ENCODE measurements at regions not wholly inside any gene's neighbourhood (a gene's known extent, or its start where the extent isn't known, plus 50 kb on each side); places are given as distances from the start of the nearest gene placed in this dataset.

DNA sequence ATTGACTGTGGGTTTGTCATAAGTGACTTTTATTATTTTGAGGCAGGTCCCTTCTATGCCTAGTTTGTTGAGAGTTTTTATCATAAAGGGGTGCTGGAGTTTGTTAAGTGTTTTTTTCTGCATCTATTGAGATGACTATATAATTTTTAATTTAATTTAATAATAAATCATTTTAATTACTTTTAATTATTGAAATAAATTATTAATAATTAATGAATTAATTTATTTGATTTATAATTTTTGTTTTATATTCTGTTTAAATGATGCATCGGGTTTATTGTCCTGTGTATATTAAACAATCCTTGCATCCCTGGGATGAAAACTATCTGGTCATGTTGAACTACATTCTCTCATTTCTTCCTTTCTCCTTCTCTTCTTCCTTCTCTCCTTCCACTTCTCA lies 1352.2 kb upstream of the PRR20A start:
- ChIA-PET POLR2A (no interaction called here), CTCF (no interaction called here)
- DNase-seq (ENCODE audit: extremely low spot score) = no peak
- no peak for TF ChIP-seq CTCF (IDR thresholded peaks at IDR 0.05; ENCODE audit: control extremely low read depth, extremely low read depth, low read depth, missing control alignments)

DNA sequence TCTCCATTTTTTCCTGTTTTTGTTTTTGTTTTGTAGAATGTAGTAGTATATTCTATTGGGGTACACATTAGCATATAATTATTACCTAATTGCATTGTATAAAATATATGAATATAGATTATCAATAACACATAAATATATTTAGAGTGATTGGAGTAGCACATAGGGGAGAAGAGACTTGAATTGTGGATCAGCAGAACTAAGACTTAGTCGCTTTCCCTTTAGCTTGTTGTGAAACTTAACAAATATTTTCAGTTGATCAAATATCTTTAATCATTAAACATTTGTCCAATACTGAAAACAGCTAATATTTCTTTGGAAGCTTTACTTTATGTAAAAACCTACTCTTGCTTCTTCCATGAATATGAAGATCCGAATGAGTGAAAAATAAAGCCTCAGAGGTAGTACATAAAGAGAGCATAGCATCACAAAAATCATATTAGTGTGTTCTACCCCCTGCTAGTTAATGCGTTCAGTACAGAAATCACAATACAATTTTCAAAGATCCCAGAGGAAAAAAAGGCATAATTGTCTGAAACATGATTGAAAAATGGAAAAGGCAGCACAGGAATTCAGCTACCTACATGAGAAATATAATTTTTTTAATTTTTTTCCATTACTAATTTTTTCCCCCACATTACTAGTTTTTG lies 1348.0 kb upstream of the PRR20A start:
- POLR2A ChIA-PET = no interaction called here

DNA sequence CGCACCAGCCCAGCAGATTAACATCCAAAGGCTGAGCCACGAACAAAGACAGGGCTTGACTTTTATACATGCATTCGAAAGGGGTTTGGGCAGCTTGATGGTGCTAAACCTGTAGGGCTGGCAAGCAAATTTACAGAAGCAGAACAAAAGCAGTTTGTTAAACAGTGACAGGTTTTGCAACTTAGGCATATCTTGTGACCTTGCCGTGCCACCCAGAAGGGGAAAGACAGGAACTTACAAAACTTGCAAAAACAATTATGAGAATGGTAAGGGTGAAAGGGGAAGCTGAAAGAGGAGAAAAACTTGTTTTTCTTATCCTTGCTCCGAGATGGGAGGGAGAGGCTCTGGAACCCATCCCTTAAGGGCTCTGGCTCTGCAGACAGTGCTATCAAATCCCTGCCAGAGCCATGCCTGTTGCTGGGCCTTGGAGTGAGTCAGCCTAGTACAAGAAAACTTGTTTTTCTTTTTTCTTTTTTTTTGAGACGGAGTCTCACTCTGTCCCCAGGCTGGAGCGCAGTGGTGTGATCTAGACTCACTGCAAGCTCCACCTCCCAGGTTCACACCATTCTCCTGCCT lies 1325.2 kb upstream of the PRR20A start:
- ChIA-PET POLR2A (no interaction called here), CTCF (no interaction called here)
- no peak for DNase-seq (ENCODE audit: extremely low spot score)
- no peak for TF ChIP-seq CTCF (IDR thresholded peaks at IDR 0.05; ENCODE audit: control extremely low read depth, extremely low read depth, low read depth, missing control alignments)

More for the DNA sequence above, 1348.0 kb upstream of the PRR20A start:
- TF ChIP-seq CTCF (IDR thresholded peaks at IDR 0.05; ENCODE audit: control extremely low read depth, extremely low read depth, low read depth, missing control alignments) = no peak
- no peak for DNase-seq (ENCODE audit: extremely low spot score)
- CTCF ChIA-PET = no interaction called here

- DNase-seq (ENCODE audit: extremely low spot score) = no peak
- POLR2A ChIA-PET = no interaction called here
Observed at GRCh38 chr13:55816976-55817601, 1323.6 kb upstream of the PRR20A start.

DNA sequence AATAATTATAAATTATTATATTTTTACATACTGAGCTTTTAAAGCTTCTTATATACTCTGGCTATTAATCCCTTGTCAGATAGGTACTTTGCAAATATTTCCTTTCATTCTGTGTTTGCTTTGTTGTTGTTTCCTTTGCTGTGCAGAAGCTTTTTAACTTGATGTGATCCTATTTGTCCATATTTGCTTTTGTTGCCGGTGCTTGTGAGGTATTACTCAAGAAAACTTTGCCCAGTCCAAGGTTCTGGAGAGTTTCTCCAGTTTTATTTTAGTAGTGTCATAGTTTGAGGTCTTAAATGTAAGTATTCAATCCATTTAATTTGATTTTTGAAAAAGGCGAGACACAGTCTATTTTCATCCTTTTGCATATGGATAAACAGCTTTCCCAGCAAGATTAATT lies 1319.9 kb upstream of the PRR20A start:
- no peak for TF ChIP-seq CTCF (IDR thresholded peaks at IDR 0.05; ENCODE audit: control extremely low read depth, extremely low read depth, low read depth, missing control alignments)
- ChIA-PET CTCF (no interaction called here), POLR2A (no interaction called here)
- no peak for DNase-seq (ENCODE audit: extremely low spot score)

More at GRCh38 chr13:55816976-55817601, 1323.6 kb upstream of the PRR20A start:
- CTCF ChIA-PET = no interaction called here
- no peak for TF ChIP-seq CTCF (IDR thresholded peaks at IDR 0.05; ENCODE audit: control extremely low read depth, extremely low read depth, low read depth, missing control alignments)

- TF ChIP-seq CTCF (IDR thresholded peaks at IDR 0.05; ENCODE audit: control extremely low read depth, extremely low read depth, low read depth, missing control alignments) = no peak
- no peak for DNase-seq (ENCODE audit: extremely low spot score)
- POLR2A ChIA-PET = no interaction called here
- CTCF ChIA-PET = no interaction called here
Observed at GRCh38 chr13:55869648-55870047, 1271.1 kb upstream of the PRR20A start.
